Dedifferentiated amniotic fluid mesenchymal stem cell (primary cell): ENCODE measurements at regions not wholly inside any gene's neighbourhood (a gene's known extent, or its start where the extent isn't known, plus 50 kb on each side); places are given as distances from the start of the nearest gene placed in this dataset.

Source experiments
- DNase-seq: peaks from one replicate; pipeline ENCODE4 v3.0.0-alpha.2; 2016; ENCODE audit errors: extremely low spot score

DNA sequence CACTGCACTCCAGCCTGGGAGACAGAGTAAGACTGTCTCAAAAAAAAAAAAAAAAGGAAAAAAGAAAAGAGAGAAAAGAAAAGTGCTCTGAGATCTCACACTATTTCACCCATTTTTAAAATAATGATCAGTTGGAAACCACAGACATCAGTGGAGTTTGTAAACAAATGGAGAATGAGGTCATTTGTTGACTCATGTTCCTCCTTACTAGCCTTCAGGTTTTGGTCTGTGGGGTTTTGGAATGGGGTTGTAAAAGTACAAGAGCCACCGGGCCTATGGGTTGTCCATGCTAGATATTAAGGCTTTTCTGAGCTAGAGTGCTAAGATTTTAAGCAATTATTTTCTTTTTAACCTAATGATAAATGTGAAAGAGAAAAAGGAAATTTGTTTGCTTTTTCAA lies 104.4 kb upstream of the PRL start:
- no peak for DNase-seq

DNA sequence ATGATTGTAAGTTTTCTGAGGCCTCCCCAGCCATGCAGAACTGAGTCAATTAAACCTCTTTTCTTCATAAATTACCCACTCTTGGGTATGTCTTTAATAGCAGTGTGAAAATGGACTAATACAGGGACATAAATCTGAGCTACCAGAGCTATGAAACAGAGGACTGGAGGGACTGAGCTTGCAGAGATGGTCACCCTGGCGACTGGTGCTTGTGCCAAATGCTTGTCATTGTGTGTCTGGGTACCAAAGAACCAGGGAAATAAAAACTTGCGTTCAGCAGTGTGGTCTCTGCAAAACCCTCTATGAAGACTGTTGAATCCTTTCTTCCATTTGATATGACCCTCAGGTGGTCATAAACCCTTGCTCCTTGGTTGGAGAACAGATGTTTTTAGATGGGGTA lies 105.1 kb upstream of the PRL start:
- no peak for DNase-seq

DNA sequence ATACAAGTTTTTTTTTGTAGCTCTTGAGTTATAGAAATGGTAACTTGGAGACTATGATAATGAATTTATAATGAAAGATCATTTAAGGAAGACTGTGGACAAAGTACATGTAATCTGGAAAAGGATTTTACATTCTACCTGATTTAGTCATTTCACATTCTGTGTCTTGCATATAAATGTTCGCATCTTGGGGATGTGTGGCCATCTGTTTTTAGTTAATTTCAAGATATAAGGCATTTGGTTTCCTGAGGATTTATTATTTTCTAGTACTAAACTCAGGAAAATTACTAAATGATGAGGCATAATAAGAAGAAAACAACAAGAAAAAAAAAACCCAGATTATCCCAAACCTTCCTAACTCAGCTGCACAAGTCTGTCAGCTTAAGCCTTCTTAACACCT lies 112.7 kb upstream of the PRL start:
- no peak for DNase-seq

DNA sequence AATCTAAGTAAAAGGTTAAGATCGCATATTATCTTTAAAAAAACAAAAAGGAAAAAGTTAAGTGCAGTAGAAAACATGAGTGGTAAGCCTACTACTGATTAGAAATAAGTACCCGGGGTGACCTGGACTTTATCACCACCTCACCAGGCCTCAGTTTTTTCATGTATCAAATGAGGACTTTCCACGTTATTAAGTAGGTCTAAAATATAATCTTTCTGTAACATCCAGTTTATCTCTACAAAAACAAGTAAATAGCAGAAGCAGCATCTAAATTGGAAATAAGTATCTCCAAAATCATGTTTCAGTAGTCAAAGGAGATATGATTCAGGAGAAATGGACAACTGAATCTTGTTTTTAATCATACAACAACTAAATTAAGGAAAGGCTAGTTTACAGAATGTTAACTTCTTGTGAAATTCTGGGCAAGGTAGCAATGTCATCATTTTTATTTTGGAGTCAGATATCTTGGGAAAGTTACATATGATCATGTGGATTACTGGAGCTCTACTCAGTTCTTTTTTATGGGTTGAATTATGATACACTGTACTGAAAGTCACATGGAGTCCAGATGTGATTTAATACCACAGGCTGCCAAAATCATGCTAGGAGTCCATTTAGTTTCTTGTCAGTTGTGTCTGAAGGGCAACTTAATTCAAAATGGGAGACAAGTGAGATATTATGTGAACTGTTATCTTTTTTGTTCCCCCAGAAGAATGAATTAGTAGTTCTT lies 114.7 kb upstream of the PRL start:
- peak; percentile 51 for DNase-seq

DNA sequence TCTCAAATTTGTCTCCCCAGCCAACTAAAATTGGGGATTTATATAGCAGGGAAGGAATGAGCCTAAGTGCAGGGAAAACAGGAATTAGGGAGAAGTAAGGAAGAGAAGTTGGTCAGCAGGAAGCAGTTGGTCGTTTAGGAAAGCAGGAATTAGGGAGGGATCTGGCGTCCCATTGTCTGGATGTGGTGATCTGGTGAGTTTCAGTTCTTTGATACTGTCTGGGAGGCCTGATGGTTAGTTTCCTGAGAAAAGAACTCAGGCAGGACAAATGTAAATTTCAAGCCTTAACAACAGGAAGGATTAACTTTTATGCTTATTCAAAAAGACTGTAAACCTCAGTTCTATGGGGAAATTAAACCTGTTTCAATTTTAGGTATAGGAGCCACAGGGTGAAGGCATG lies 116.2 kb upstream of the PRL start:
- no peak for DNase-seq

DNA sequence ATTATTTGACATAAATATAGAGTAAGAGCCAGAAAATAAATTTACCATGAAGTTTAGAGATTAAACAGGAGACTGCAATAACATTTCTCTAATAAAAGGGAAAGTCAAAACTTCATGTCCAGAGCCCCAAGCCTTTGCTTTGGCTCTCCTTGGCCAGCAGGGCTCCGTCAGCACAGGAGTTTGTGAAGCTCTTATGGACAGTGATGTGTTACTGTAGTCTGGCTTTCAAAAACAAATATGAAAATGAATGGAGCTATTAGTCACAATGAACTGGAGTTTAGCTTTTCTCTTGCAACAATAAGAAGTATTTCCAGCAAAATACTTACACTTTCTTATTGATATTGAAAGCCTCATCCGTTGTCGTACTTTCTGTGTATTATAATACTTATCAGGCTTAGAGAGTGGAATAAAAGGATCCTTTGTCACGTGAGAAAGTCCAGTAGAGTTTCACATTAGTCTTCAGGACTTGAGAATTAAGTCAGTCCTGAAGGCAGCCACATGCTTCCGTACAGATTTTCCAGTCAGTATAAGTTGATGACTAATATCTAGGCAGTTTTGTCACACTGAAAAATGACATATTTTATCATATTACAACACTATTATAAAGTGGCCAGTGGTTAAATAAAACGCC lies 117.0 kb upstream of the PRL start:
- DNase-seq: peak; percentile 79

DNA sequence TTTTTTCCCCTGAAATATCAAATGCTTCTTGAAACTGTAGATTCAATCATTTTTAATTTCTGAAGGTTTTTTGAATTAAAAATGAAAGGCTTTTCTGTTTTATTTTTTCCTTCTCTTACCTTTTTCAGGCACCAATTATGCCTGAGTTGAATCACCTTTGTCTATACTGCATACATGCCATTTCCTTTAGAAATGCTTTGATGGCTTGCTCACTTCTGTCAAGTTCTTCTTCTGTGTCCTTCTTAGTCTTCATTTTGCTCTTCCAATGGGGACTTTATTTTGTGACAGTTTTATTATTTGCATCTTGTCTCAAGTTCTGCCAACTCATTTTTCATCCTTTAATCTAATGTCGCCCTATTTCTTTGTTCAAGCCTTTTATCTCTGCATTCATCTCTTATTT lies 121.9 kb upstream of the PRL start:
- no peak for DNase-seq

DNA sequence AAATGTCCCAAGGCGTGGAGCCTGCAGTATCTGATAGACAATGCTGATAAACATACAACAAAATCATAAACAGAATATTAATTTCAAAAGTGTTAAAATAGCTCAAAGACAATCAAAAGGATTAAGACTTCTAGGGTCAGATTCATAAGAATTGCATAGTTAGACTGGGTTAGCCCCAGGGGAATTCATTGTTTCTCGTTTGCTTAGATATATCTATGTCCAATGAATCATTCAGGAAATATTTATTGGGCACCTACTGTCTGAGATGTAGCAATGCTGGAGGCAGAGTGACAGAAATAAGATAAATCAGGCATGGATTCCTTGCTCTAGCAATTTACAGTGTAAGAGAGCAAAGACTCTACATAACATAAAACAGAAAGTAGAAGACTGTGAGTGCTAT lies 124.4 kb upstream of the PRL start:
- no peak for DNase-seq

DNA sequence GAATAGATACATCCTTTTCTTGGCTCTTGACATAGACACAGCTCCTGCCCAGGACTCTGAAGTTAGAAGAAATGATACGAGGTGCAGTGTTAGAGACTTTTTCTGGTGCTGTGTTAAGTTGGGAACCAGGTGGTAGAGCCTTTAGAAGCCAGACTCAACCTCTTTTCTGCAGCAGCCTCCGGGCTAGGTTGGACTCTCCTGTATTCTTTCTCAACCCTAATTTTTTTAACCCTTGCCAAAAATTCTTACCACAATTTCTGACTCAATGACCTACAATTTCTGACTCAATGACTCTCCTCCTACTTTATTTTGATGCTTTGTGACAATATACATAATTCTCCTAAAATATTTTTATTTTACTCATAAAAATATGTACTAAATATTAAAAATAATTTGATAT lies 127.4 kb upstream of the PRL start:
- no peak for DNase-seq

DNA sequence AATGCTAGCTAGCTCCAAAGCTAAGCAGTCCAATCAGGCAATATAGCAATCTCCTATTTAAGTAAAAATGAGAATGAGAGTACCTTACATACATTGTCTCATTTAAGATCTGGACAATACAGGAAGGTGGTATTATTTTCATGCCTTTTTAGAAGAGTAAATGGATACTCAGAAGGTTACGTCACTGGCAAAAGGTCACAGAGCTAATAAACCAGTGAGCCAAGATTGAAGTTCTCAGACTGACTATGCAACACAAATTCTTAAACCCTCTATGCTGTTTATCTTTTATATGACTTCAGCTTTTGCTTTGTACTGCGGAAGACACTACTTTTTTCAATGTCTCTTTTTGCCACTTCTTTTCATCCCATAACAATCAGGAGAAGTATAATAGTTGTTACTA lies 135.2 kb upstream of the PRL start:
- no peak for DNase-seq

DNA sequence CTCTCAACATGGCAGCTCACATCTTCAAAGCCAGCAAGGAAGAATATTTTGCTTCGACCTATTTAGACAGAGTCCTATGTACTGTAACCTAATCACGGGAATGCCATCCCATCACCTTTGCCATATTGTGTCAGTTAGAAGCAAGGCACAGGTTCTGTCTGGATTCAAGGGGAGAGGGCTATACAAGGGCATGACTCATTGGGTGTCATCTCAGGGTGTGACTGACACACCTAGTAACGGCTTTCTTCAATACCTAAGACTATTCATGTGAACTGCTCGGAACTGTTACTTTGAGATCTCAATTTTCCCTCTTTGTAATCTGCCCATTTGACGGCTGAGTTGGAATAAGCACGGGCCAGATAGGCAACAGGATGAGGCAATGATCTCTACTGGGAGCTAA lies 135.6 kb upstream of the HDGFL1 start:
- no peak for DNase-seq

DNA sequence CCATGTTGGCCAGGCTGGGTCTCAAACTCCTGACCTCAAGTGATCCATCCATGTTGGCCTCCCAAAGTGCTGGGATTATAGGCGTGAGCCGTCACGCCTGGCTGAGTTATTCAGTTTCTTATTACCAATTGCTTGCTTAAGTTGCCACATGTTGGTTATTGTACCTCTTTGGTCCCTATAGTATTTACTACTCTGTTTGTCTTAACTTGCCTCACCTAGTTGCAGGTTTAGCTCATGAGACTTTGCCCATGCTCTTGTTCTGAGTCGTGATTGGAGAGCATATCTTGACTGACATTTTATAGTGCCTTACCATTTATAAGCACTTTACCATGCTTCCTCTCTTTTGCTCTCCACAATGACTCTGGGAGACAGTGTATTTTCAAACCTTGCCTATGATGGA lies 134.2 kb upstream of the HDGFL1 start:
- no peak for DNase-seq

DNA sequence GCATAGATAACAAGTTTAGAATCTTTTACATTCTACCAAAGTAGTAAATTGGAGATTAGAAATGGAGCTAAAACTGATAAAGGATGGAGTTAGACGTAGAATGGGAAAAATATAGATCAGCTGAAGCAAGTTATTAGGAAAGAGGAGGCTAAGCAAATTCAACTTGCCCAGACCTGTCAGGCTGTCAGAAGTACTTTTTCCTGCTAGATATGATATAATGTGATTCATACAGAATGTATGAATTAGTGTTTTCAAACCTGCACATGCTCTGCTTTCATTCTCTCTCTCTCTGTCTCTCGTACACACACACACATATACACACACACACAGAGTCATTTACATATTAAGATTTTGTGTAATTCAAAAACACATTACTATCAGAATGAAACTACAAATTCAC lies 133.2 kb upstream of the HDGFL1 start:
- no peak for DNase-seq

DNA sequence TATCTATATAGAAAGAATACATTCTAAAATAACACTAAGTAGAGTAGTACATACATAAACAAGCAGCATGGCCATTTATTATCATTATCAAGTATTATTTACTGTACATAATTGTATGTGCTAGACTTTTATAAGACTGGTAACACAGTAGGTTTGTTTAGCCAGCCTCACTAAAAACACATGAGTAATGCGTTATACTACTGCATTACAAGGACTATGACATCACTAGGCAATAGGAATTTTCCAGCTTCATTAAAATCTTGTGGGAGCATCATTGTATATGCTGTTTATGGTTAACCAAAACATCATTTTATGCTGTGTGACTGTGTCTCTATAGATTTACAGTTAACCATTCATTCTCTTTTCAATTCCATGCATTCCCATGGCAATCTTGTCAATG lies 131.7 kb upstream of the HDGFL1 start:
- DNase-seq: no peak

DNA sequence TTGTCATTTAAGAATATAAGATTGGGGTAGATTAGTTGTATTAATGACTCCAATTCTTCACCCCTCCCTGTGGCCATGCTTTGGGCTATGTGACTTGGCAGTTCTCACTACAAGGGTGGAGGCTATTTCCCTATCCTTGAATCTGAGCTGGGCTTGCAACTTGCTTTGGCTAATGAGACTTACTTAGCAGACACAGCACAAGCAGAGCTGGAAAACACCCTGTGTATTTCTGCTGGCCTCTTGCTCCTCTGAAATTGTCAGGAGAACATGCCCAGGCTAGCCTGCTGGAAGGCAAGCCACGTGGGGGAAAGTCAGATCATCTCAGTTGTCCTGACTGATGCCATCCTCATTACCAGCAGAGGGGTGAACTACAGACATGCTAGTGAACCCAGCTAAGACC lies 126.5 kb upstream of the HDGFL1 start:
- peak; percentile 32 for DNase-seq

DNA sequence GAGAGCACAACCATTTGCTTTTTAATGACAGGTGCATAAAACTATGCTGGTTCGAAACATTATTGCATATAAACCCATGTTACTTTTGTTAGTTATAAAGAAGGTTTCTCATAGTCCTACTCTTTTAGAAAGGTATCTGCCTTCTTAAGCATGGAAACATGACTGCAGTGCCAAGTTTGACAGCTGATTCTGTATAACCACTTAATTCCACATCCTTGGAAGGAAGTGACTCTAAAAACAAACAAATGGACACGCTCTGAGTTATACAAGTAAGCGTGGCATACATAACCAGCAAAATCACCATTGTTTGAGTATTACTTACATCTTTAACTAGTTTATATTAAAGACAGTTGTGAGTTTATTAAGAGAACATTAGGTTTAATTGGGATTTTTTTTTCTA lies 125.0 kb upstream of the HDGFL1 start:
- DNase-seq: no peak

DNA sequence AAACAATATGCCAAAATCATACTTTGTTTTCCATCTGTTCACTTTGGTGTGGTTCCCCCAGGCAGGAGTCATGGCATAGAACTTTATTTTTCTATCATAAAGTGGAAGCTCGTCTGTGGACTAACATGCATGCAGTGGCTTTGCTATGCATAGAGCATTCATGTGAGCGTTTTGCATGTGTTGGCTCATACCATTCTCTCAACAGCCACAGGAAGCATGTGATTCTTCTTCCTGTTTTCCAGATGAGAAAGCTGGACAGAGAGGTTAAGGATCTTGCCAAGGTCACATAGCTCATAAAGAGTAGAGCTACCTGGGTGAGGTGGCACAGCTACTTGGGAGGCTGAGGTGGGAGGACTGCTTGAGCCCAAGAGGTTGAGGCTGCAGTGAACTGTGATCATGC lies 123.4 kb upstream of the HDGFL1 start:
- DNase-seq: no peak

DNA sequence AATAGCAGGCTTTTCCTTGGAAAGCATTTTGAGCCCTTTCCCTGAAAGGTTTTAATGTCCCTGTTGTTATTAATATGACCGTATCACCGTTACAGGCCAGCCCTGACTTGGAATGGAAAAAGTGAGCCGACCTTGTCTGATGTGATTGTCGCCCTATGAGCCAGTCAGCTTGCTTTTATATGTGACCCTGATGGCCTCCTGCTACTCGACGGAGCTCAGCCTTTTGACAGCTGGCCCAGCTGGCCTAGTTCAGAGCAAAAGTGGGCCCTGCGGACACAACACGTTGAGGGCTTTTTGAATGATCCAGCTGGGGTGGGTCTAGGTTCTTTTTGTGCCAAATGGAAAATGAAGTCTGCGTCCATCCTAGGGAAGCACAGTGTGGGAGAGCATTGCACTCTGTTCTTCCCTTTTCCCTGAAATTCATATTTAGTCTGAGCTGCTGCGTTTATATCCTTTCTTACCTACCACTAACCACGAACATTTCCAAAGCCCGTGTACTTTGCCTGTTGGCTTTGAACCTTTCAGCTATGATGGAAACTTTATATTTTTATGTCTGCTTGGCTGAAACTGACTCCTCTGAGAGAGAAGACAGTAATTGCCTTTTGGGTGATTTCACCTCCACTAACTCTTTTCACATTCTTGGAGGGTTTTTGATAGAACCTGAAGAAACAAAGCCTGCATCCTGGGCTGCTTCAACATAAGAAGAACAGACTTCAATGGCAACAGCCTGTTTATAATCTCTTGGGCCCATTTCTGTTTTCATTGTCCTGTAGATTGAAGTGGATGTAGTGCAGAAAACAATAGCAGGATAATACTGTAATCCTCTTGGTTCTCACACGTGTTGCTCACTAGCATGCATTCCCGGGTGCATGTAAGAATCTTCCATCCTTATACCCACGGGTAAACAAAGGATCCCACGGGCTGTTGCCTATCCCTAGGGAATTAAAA lies 121.8 kb upstream of the HDGFL1 start:
- DNase-seq: no peak

DNA sequence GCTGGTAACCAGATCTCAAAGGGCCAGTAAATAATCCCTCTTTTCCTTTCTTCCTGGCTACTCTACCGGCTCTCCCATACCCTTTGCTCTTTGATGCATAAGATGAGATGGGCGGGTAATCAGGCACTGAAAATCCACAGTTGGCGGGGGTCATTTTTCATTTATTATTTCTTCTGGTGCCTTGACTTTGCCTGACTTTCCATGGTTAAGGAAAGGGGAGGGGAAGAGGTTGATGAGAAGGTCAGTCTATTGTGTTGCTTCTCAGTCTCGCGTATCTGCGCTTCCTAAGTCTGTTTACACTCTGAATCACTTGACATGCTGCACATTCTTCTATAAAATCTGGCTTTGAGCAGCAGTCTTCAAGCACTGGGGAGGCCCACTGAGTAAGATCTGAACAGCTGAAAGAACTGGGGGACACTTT lies 121.1 kb upstream of the HDGFL1 start:
- DNase-seq: peak; percentile 70

DNA sequence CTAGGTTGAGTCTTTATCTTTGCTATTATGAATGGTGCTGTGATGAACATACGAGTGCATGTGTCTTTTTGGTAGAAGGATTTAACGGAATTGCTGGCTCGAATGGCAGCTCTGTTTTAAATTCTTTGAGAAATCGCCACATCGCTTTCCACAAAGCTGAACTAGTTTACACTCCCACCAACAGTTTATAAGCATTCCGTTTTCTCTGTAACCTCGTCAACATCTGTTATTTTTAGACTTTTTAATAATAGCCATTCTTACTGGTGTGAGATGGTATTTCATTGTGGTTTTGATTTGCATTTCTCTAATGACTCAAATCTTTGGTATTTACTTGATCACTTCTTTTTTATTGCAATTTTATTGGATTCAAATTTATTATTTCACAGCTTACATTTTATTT lies 117.4 kb upstream of the HDGFL1 start:
- DNase-seq: no peak

DNA sequence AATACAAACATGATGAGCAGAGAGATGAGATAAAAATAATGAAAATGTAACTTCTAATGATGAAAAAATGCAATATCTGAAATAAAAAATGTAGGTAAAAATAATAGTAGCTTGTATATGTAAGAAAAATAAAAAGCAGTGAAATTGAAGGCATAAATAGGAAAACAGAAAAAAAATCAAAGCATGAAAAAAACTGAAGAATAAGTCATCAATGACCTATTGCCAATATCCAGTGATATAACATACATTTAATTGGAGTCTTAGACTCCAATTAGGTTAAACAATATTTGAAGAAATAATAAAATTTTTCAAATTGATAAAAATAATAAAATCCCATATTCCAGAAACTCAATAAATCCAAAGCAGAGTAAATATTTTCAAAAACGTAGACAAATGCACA lies 114.0 kb upstream of the HDGFL1 start:
- DNase-seq: no peak

DNA sequence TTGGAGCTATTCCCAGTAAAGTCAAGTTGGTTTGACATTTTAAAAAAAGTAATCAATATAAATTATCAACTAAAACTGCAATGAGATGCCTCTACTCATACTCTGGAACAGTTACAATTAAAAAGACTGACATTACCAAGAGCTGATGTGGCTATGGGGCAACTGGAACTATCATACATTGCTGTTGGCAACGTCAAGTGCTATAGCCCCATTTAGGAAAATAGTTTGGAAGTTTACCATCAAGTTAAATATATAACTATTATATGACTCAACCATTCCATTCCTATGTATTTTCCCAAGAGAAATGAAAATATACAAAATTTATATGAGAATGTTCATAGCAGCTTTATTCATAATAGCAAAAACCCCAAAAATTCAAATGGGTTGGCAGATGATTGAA lies 111.4 kb upstream of the HDGFL1 start:
- DNase-seq: no peak
